T-helper 2 cell treated with Interferon-gamma antibody and Interleukin-4, amounts not matched to agents 100 ng/mL and 5 ng/mL, for 36 hours (primary cell): ENCODE measurements at regions not wholly inside any gene's neighbourhood (a gene's known extent, or its start where the extent isn't known, plus 50 kb on each side); places are given as distances from the start of the nearest gene placed in this dataset.

ENCODE experiments used
- intact Hi-C: fragments of 100-400 bp; cut with micrococcal nuclease; formaldehyde crosslinking; loops from one replicate; pipeline ENCODE4 v1.15.1; 2023

DNA sequence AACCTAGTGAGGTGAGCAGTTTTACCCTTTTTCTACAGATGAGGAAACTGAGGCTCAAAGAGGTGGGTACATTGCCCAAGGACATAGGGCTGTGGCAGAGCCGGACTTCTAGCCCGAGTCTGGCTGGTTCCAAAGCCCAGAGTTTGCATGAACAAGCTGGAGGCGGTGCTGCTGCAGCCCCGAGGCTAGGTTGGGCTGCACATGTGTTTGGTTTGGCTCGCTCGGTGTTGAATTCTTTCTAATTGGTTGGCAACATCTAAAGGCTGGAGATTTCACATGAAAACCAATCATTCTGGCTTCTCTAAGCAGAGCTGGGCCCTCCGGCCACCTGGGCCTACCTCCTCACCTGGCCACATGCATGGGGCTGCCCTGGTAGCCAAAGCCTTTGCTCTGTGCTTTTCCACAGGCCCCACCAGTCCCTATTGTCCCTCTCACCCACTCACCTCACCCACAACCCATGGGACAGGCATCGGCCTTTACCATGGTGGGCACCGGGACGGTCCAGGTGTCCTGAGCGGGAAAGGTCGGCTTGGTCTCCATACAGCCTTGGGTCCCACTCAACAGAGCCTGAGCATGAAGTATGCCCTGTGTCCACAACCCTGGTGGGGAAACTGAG lies 262.3 kb downstream of the NSG2 start:
- intact Hi-C loops, result no loop called here

DNA sequence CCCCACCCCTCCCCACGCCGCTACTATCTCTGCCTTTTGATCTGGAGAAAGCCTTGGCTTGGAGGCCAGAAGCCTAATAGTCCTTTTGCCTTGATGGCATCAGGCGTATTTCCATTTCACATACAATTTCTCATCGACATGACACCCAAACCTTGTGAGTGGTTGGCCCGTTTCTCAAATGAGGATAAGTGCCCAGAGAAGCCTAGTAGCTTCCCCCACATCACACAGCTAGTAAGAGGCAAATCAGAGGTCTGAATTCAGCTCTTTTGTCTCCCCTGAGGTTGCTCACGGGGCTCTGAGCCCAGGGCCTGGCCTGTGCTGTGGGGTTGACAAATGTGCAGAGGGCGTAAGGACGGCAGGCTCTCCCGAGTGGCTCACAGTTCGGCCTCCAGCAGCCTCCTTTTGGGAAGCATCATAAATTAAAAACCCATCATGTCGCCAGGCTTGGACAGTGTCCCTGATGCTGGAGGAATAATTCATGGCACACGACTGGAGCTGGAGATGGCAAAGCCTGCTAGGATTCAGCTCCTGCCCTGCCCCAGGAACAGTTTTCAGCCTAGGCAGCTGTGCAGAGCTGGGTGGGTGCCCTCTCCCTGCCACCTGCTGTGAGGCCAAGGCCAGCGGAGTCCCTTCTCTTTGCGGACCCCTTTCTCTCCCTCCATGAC lies 263.8 kb downstream of the NSG2 start:
- intact Hi-C loops, result no loop called here

DNA sequence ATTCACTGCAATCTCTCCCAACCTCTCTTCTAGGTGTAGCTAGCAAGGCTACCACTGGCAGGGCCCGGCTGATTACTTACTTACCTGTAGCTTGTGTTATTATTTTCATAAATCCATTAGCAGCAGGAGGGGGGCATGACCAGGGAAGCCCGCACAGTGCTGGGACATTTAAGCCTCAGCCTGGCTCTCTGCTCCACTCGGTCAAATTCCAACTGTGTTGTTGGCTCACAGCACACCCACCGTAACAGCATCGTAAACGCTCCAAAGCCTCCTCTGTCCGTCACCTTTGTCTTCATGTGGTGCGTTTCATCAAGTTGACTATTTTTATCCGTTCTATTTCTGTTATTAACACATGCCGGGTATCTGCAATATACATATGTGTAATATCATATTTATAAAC lies 264.7 kb downstream of the NSG2 start:
- intact Hi-C loops, result loop anchor here (5.0 kb wide), 1 partner anchor 288 kb away; no protein-coding TSS in a partner anchor

DNA sequence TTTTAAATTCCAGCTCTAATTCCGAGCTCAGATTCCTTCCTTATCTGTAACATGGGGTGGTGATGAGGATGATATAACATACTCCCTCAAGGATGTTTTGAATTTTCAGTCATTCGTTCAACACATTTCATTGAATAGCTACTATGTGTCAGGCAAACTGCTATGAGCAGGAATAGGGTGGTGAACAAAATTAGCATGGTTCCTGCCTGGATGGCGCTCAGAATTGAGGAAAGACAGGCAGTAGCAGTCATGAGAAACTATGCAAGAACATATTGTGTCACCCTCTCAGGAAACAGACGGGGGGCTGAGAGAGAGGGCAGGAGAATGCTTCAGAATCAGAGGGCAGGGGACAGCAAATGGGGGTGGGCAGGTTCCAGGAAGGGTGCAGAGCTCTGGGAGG lies 265.2 kb downstream of the NSG2 start:
- intact Hi-C loops, result loop anchor here (5.0 kb wide), 1 partner anchor 288 kb away; no protein-coding TSS in a partner anchor

DNA sequence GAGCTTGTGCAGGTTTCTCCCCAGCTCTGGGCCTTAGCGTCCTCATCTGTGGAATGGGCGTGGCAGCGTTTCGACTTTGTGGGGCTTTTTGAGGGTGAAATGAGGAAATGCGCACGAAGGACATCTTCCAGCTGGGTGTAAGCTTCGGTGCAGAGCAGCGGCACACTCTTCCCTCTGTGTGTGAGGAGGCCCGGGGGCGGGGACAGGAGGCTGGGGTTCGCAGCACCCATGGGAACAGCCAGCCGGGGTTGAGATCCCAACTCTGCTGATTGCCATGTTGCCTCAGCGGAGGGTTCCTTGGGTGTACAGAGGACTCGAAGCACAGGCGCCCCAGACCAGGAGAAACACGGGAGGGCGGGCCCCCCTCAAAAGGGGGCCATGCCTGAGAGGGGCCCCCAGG lies 265.6 kb downstream of the NSG2 start:
- intact Hi-C loops, result loop anchor here (5.0 kb wide), 1 partner anchor 289 kb away; no protein-coding TSS in a partner anchor

DNA sequence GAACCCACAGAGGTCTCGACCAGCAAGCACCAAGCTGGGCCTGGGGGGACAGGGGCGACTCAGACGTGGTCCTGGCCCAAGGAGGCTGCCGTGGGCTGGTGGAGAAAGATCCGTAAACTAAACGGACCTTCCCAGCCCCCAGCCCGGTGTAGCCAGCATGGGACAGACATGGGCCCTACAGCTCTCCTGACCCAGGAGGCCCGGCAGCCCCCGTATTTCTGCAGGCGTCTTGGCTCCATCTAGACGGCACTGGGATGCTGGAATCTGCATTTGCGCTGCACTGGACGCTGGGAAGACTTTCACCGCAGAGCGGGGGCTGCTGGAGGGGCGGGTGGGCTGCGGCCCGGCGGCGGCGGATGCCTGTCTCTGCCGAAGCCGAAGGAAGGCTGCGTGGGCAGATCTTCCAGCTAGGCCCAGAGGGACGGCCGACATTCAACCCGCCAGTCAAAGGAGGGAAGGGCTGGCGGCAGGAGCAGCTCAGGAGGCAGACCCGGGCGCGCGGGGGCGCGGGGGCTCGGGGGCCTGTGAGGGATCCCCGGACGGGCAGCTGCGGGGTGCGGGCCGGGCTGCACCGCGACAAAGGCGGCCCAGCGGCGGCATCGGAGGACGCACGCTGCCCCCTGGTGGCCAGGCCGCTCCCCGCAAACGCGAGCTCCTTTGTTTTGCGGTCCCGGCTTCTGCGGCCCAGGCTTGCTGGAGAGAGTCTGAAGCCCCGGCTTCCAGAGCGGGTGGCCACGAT lies 266.2 kb downstream of the NSG2 start:
- intact Hi-C loops, result loop anchor here (1.0 to 5.0 kb wide), 2 partner anchors 289 to 692 kb away; no protein-coding TSS in a partner anchor

DNA sequence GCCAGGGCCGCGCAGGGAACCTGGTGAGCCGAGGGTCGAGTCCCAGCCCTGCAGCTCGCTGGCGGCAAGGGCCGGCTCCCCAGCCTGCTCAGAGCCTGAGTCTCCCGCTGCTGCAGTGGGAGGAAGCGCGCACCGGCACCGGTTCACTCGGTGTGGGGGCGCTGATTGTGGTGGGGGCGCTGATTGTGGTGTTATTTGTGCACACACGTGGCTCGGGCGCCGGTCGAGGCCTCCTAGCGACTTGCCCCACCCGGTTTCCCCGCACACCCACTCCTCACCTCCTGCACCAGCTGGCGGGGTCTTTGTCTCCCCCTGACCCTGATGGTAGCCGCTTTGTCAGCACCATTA lies 266.7 kb downstream of the NSG2 start:
- intact Hi-C loops, result loop anchor here (1.0 to 5.0 kb wide), 2 partner anchors 290 to 693 kb away; no protein-coding TSS in a partner anchor

DNA sequence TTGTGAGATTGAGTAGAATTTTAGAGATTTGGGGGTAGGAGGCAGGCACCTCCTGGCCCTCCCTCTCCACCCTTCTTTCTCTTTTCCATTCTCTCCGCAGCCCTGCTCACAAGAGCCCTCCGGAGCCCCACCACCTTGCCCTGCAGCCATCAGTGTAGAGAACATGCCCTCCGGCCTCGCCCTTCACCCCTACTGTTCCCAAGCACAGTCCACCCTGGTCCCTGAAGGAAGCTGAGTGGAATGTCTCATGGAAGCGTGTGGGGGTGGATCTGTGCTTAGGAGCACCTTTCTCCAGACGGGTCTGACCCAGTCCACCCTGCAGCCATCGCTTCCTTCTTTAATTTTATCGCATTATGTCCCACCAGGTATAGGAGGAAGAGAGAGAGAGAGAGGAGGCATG lies 267.1 kb downstream of the NSG2 start:
- intact Hi-C loops, result loop anchor here (1.0 to 5.0 kb wide), 2 partner anchors 290 to 693 kb away; no protein-coding TSS in a partner anchor

DNA sequence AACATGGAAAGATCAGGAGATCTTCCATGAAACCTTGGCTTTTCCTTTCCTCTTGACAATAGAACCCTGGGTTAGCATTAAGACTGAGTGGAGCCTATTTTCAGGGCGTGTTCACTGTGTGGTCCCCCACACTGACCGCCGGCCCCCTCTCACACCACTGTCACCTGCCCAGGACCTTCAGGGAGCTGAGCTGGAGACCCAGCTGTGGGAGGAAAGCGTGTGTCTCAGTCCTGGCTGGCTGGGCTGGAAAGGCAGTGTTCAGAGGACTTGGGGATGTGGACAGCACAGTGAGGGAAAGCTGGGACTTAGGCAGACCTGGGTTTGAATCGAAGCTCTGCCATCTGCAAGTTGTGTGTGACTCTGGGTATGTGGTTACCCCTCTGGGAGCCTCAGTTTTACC lies 268.1 kb downstream of the NSG2 start:
- intact Hi-C loops, result loop anchor here (5.0 kb wide), 1 partner anchor 291 kb away; no protein-coding TSS in a partner anchor

DNA sequence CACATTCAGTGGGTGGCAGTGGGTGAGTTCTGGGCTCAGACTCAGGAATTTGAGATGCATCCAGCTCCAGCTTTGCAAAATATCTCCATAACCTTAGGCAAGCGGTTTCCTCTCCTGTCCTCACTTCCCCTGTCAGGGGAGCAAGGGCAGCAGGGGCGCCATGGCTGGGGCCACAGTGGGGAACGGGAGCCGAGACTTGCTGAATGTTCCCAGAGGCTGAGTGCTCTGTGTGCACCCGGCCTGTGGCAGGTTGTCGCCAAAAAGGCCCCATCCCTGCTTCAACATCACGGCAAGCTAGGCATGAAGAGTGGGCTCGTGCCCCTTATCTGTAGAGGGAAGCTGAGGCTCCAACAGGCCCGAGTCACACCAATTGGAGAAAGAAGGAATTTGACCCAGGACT lies 268.8 kb downstream of the NSG2 start:
- intact Hi-C loops, result loop anchor here (5.0 kb wide), 1 partner anchor 292 kb away; no protein-coding TSS in a partner anchor

DNA sequence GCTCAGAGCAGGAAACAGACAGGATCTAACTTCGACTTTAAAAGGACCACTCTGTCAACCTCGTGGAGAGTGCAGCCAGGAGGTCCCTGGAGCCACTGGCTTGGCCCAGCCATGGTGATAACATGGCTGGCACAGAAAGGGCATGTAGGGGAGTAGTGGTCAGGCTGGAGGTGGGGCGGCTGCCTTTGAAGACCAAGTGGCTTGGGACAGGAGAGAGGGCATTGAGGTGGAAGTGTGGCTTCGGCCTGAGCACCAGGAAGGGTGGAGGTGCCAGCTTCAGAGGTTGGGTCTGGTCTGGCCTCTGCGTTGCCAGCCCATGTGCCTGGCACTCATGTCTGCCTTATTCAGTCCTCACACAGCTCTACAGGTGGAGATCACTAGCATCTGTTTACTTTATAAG lies 270.0 kb downstream of the NSG2 start:
- intact Hi-C loops, result no loop called here

DNA sequence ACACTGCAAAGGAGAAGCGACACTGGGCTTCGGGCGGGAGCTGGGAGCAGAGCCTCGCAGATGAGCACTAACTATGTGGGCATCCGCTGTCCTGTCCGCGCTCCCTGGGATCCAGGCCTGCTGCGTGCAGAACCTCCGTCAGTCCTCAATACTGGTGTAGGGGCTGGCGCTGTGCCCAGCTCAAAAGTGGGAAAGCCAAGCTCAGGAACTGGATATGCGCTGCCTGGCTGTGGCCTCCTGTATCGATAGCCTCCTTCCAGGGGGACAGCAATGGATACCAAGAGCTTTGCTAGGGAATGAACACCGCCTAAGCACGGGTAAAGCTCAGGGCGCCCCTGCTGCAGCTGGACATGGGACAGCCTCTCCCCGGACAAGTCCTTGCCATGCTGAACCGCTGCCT lies 270.4 kb downstream of the NSG2 start:
- intact Hi-C loops, result no loop called here

DNA sequence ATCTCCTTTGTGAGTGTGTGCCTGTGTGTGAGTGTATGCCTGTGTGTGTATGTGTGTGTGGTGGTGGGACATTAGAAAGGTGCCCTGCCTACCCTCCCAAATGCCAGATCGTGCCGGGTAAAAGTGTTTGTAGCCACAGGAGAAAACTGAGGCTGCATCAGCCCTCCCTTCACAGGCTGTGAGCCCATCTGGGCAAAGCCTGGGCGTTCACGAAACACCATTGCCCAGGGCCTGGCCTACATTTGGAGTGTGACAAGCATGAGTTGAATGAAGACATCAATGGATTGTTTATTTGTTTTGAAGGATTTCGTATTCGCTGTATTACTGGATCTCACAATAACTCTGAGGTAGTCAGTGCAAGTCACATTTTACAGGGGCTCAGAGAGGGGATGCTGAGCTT lies 270.8 kb downstream of the NSG2 start:
- intact Hi-C loops, result no loop called here

DNA sequence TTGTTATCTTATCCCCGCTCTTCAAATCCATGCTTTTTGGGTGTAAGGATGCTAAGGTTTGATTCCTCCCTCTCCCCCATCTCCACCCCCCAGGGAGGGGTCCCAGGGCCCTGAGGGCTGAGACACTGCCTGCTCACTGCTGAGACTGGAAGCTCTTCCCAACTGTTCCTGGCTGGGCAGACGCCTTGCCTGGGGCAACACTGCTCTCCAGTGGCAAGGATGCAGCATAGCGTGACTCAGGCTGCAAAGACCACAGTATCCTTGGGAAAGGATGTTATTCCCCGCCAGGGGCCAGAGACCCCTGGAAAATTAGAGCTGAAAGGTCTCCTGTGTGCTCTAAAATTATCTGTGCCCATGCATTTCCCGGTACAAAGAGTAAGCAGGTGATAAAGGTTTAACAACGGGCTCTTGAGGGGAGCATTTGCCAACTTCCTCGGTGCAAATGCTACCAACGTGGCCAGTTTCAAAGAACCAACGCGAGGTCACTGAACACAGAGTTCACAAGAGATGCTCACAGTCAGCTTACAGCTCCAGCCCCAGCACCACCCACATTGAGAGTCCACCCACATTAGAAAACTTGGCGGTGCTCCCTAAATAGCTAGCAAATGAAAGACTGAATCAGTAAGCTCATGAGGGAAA lies 271.9 kb downstream of the NSG2 start:
- intact Hi-C loops, result no loop called here

DNA sequence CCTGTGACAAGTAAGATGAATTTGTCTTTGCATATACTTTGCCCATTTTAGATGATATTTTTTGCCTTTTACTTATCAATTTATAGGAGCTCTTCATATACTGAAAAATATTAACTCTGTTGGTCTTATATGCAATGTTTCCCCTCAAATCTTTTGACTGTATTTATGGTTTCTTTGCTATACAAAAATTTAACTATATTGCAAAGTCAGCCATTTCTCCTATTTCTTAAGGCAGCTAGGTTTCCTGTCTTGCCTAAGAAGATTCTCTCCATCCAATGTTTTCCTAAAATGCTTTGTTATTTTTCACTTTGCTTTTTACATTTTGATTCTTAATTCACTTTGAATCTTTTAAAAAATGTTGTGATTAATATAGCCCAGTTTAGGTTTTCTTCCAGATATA lies 273.1 kb downstream of the NSG2 start:
- intact Hi-C loops, result no loop called here

DNA sequence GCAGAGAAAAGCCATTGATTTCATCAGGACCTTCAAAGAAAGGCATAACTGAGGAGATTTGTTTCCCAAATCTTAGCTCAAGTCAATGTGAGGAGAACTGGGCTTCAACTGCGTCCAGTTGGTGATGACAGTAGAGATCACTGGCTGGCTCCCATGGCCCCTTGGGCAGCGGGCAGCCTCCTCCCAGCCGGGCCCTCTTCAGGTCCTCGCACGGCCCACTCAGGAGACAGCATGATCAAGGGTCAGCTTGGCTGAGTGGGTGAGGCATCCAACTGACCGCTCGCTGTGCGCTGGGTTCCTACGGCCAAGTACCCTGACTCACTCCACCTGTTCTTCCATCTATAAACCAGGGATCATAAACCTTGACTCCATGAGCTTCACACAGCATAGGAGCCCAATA lies 274.0 kb downstream of the NSG2 start:
- intact Hi-C loops, result no loop called here

DNA sequence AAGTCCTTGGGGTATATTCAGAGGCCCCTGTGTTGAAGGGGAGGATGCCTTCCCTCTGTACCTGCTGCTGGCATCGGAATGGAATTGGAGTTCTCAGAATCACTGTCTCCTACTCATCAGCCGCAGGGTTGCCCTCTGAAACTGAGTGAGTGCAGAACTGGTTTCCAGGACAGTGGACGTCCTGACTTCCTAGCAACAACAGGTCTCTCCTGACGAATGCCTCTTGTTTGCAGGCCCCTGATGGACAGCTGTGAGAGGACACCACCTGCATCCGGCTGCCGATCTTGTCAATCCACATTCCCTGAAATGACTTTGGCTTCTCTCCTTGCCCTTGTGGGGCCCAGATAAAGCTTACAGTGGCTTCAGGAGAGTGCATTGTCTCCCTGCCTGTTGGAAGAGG lies 274.5 kb downstream of the NSG2 start:
- intact Hi-C loops, result no loop called here

DNA sequence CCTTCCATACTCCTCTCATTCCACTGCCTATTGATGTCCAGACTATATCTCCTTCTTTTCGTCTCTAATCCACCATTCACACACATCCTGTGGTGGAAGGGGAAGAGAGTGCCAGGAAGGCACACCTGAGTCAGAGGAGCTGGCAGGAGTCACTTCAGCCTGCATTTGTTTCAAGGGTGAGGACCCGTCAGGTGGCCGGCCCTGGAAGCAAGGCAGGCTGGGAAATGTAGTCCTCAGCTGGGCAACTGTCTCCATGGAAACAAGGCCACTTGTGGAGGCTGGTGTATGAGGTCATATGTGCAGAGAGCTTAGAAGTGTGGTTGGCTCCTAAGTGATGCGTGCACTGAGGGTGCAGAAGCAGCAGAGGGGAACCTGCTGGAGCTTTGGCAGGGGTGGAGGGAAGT lies 278.4 kb downstream of the NSG2 start:
- intact Hi-C loops, result no loop called here

DNA sequence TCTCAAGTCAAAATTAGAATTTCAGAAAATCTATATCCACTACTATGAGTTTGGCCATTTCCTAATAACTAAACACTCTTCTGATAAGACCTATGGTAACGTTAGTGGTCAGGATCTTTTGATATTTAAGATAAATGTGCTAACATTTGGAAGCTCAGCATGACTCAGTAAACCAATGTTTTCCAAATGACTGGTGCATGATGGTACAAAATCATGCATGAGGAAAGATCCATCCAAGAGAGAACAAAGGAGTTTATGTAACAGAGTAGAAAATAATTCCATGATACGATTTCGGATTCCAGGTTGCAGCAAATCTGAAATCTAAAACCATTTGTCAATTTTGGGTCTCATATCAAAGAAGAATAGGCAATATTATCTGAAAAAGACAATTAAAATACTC lies 279.2 kb downstream of the NSG2 start:
- intact Hi-C loops, result no loop called here

DNA sequence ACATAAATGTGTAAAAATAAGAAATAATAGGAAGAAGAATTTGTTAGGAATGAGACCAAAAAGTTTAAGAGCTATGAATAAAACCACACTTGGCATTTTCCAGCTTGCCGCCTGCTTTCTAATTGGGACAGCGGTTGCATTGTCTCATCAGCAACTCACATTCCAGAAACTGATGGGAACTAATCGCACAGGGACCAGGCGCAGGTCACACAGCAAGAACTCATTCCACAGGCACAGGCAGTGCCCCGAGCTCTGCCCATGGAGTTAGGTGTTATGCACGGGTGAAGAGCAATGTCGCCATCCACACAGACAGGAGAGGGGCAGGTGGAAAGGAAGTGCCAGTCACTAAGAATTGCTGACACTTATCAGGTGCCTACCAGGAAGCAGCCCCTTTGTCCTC lies 279.9 kb downstream of the NSG2 start:
- intact Hi-C loops, result no loop called here

DNA sequence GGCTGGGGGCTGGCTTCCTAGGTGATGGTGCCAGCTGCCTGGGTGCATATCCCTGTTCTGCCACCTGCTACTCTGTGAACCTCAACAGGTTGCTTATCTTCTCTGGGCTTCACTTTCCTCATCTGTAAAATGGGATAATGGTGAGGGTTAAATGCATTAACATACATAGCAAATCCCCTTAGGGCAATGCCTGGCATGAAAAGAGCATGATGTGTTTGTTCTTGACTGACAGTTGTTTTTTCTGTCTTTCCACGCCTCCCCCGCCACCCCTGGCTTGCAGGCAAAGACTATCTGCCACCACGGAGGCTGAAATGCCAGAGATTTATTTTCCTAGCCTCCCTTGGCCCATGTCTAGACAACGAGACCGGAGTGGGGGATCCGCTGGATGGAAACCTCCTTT lies 280.5 kb downstream of the NSG2 start:
- intact Hi-C loops, result no loop called here

DNA sequence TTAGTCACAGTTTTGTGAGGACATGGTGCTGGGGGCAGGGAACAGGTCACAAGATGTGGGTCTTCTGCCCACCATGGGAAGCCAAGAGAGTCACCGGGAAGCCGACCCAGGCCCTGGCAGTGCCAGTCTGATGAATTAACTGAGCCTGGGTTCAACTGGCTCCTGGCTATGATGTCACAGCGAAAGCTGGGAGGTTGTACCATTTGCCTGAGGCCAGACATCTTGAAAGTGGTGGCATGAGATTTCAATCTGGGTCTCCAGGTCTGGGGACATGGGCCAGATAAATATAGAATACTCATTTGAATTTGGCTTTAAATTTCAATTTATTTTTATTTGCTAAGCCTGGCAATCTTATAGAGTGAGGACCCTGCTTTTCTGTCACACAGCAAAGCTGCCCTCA lies 280.9 kb downstream of the NSG2 start:
- intact Hi-C loops, result no loop called here
